Gastroesophageal sphincter (tissue), 3 donors: ENCODE measurements at regions not wholly inside any gene's neighbourhood (a gene's known extent, or its start where the extent isn't known, plus 50 kb on each side); places are given as distances from the start of the nearest gene placed in this dataset.

ENCODE experiments used
- POLR2AphosphoS5 ChIP-seq: sonication (generic); formaldehyde crosslinking; IDR thresholded peaks from one replicate; pipeline ENCODE4 v1.6.1; 2017; ENCODE audit warnings: antibody characterized with exemption
- TF ChIP-seq, protein P1 (sequence below), 4 experiments: fragments of 200-600 bp in 2 of 4; fragments of 450-650 bp in 2 of 4; sonication (generic) in 1 of 4; IDR thresholded peaks; one replicate each; pipeline ENCODE4 v1.5.1; 2017 to 2019; ENCODE audit warnings: antibody characterized with exemption in 4 of 4, mild to moderate bottlenecking in 2 of 4, moderate library complexity in 2 of 4

DNA sequence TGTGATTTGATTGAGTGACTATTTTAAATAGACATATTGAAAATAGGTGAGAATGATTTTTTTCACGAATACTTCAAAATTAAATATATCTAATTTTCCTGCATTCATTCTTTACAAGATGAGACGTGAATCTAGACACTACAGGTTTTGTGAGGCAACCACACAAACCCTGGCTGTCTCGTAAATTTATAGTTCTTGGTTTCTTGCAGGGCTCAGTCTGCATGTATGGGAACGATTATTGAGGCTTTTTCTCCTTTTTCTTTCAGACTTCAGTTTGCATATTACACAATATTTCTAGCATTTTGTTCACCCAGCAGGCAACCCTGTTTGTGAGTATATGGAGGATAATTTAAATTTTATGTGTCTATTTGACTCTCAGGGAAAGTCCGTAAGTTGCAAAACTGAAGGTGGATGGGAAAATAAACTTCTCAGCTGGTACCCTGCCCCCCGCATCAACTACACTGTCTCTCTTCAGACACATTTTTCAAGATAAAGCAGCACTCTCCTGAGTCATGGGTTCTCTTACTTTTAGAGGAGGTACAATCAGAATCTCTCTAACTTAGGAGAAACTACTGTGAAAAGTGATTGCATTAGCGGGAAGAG is 1349.3 kb downstream of the GRIK2 start:
- TF ChIP-seq, protein P1, sequence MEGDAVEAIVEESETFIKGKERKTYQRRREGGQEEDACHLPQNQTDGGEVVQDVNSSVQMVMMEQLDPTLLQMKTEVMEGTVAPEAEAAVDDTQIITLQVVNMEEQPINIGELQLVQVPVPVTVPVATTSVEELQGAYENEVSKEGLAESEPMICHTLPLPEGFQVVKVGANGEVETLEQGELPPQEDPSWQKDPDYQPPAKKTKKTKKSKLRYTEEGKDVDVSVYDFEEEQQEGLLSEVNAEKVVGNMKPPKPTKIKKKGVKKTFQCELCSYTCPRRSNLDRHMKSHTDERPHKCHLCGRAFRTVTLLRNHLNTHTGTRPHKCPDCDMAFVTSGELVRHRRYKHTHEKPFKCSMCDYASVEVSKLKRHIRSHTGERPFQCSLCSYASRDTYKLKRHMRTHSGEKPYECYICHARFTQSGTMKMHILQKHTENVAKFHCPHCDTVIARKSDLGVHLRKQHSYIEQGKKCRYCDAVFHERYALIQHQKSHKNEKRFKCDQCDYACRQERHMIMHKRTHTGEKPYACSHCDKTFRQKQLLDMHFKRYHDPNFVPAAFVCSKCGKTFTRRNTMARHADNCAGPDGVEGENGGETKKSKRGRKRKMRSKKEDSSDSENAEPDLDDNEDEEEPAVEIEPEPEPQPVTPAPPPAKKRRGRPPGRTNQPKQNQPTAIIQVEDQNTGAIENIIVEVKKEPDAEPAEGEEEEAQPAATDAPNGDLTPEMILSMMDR (IDR thresholded peaks at IDR 0.05), result no peak
- no peak for TF ChIP-seq POLR2AphosphoS5
